Femur (tissue), 1 donor: ENCODE measurements at regions not wholly inside any gene's neighbourhood (a gene's known extent, or its start where the extent isn't known, plus 50 kb on each side); places are given as distances from the start of the nearest gene placed in this dataset.
"Not testable (repeated sequence)": the region's sequence is repeated elsewhere in the genome, so short reads cannot be mapped to it uniquely, and the experiment has no call there.

ENCODE experiments used
- DNase-seq: peaks from one replicate; pipeline ENCODE4 v3.0.0-alpha.2; 2017

- no peak for DNase-seq
Measured at GRCh38 chr2:220377482-220378155, 750.2 kb downstream of the SLC4A3 start.

GRCh38 chr2:220387758-220388157, 760.3 kb downstream of the SLC4A3 start:
- not testable (repeated sequence) for DNase-seq

- DNase-seq: no peak
Measured at GRCh38 chr2:220393711-220394110, 766.3 kb downstream of the SLC4A3 start.

- DNase-seq: no peak
Measured at GRCh38 chr2:220394433-220394832, 767.0 kb downstream of the SLC4A3 start.

GRCh38 chr2:220396287-220396686, 768.9 kb downstream of the SLC4A3 start:
- no peak for DNase-seq

GRCh38 chr2:220410296-220410695, 782.9 kb downstream of the SLC4A3 start:
- no peak for DNase-seq

- DNase-seq: no peak
Measured at GRCh38 chr2:220417503-220417902, 790.1 kb downstream of the SLC4A3 start.

- no peak for DNase-seq
Measured at GRCh38 chr2:220419647-220420046, 792.2 kb downstream of the SLC4A3 start.

- DNase-seq: no peak
Measured at GRCh38 chr2:220420820-220421219, 793.4 kb downstream of the SLC4A3 start.

GRCh38 chr2:220422676-220423075, 795.2 kb downstream of the SLC4A3 start:
- no peak for DNase-seq

- no peak for DNase-seq
Measured at GRCh38 chr2:220424561-220424960, 797.1 kb downstream of the SLC4A3 start.

GRCh38 chr2:220432645-220433044, 805.2 kb downstream of the SLC4A3 start:
- DNase-seq: no peak

- no peak for DNase-seq
Measured at GRCh38 chr2:220433131-220433530, 805.7 kb downstream of the SLC4A3 start.

GRCh38 chr2:220434385-220434784, 807.0 kb downstream of the SLC4A3 start:
- DNase-seq: no peak

GRCh38 chr2:220437938-220438337, 810.5 kb downstream of the SLC4A3 start:
- no peak for DNase-seq

- no peak for DNase-seq
Measured at GRCh38 chr2:220440731-220441130, 813.3 kb downstream of the SLC4A3 start.

- no peak for DNase-seq
Measured at GRCh38 chr2:220441404-220441803, 814.0 kb downstream of the SLC4A3 start.

- no peak for DNase-seq
Measured at GRCh38 chr2:220442012-220442411, 814.6 kb downstream of the SLC4A3 start.

GRCh38 chr2:220445429-220446105, 818.1 kb downstream of the SLC4A3 start:
- DNase-seq: no peak

- no peak for DNase-seq
Measured at GRCh38 chr2:220446106-220446712, 818.8 kb downstream of the SLC4A3 start.

GRCh38 chr2:220450846-220451245, 823.4 kb downstream of the SLC4A3 start:
- no peak for DNase-seq

GRCh38 chr2:220451438-220451837, 824.0 kb downstream of the SLC4A3 start:
- DNase-seq: no peak

GRCh38 chr2:220452561-220452960, 825.1 kb downstream of the SLC4A3 start:
- DNase-seq: no peak

GRCh38 chr2:220455351-220455990, 828.0 kb downstream of the SLC4A3 start:
- DNase-seq: no peak
